NCI-H1092 (cell line): ENCODE measurements at regions not wholly inside any gene's neighbourhood (a gene's known extent, or its start where the extent isn't known, plus 50 kb on each side); places are given as distances from the start of the nearest gene placed in this dataset.
"Not testable (repeated sequence)": the region's sequence is repeated elsewhere in the genome, so short reads cannot be mapped to it uniquely, and the experiment has no call there.

Experiments
- DNase-seq: peaks from one replicate; lab custom pipeline; 2025; lab: John Stamatoyannopoulos, UW

DNA sequence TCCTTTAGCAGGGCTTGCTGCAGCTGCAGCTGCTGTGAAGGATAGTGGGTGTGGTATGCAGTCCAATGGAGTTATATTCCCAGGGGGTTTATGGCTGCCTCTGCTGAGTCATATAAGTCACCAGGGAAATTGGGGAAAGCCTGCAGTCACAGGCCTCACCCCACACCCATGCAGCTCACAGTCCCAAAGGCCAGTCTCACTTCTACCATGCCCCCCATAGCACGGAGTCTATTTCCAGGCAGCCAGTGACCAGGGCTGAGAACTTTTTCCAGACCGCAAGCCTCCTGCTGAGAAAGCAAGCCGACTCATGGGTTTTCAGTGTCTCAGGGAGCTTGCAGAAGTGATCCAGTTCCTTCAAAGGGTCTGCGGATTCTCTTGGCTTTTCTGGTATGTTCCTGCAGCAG, 322.4 kb upstream of the CLEC14A start:
- no peak for DNase-seq

DNA sequence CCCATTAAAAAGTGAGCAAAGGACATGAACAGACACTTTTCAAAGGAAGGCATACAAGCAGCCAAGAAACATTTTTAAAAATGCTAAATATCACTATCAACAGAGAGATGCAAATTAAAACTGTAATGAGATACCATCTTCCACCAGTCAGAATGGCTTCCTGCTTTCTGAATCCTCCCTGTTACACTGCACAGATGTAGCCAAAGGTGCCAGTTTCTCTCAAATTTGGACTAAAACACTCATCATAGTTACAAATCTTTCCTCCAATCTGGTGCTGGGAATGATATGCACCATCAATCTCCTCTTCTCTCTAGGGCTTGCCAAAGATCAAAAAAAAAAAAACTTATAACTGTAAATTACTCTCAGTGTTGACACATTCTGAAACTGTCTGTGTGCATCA, 311.8 kb upstream of the CLEC14A start:
- no peak for DNase-seq

DNA sequence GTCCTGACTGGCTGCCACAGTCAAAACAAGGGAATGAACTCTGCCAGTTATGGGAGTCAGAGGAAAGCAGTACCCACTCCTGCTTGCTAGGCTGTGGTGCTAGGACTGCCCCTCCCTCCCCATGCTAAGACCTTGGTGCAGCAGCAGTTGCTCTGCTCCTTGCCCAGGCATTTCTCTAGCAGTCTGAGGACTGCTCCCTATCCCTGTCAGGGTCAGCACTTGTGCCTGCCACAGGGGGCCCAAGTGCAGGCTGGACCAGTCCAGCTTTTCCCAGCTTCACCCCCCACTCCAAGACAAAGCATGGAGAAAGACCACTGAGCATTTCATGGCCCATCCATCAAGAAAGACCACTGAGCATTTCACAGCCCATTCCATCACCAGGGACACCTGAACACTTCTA, 305.8 kb upstream of the CLEC14A start:
- DNase-seq: no peak

DNA sequence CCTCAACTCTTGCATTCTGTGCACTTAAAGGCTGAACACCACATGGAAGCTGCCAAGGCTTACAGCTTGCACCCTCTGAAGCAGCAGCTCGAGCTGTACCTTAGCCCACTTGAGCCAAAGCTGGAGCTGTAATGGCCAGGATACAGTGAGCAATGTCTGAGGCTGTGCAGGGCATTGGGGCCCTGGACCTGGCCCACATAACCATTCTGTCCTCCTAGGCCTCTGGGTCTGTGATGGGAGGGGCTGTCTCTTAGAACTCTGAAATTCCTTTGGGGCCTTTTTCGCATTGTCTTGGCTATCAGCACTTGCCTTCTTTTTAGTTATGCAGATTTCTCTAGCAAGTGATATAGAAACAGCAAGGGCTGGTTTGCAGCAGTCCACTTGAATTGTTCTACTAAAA, 303.8 kb upstream of the CLEC14A start:
- DNase-seq: no peak

DNA sequence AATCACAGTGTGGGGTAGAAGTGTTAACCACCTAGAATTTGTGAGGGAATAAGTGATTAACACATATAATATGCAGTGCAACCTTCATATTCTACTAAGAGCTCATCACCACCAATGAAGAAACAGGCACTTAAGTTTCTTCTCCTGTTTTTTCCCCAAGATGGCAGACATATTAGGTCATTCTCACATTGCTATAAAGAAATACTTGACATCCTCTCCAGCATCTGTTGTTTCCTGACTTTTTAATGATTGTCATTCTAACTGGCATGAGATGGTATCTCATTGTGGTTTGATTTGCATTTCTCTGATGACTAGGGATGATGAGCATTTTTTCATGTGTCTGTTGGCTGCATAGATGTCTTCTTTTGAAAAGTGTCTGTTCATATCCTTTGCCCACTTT, 301.5 kb upstream of the CLEC14A start:
- DNase-seq: not testable (repeated sequence)

DNA sequence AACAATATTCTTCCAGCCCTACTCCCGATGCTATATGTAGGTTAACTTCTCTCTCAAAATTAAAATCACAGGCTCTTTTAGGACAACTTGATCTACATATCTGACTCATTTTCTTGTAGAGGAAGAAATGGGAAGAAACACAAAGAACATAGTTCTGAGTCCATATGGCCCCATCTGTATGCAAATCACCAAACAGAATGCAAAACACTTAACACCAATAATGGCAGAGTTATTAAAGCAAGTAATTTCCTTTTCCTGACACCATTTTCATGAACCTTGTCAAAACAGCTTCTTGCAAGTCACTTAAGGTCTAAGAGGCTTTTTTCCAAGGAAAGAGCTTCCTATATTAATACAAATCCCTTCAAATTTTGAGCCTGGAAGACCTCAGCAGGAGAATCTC, 300.4 kb upstream of the CLEC14A start:
- DNase-seq: no peak

DNA sequence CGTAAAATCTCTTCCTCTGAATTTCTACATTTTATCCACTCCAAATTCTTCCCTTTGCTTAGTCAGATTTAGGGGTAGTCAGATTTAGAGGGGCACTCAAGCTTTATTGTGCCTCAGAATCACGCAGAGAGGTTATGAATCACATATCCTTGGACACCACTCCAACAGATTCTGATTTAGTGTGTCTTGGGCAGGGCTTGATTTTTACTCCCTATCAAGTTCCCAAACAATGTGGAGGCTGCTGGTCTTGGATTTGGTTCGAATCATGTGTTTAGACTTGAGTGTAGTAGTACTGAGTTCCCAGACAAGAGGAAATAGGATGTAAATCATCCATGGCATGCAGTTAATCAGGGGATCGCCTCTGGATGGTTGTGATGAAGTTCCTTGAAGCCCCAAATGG, 298.1 kb upstream of the CLEC14A start:
- no peak for DNase-seq

DNA sequence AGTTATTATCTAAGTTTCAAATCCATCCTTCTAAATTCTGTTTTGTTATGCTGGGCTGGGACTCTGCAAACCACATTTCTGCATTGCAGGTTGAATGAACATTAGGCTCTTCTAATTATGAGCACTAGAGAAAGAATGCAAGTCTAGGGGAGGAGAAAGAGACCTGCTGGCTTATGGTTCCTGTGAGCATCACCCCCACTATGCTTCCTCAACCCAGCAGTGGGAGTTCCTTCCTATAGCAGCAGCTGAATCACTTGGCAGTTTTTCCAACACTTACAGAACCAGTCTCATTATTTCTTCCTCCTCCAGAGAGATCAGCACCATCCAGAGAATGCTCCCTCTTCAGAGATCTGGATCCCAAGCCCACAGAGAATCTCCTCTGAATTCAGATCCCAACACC, 297.7 kb upstream of the CLEC14A start:
- DNase-seq: no peak

DNA sequence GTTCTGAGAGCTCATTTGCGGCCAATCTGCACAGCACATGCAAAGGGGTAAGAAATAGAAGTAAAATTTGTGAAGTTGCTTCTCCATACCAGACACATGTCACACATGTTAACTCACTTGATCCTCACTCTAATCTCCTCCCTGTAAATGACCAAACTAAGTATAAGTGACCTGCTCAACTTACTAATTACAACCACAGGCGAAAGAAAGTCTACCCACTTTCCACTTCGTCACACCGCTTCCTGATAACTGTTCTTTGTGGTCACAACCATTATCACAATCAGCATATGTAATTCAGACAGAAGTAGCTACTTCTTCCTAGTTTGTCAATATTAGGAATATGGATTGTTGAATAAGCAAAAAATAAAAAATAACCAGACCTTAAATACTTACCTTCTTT, 293.7 kb upstream of the CLEC14A start:
- DNase-seq: no peak

DNA sequence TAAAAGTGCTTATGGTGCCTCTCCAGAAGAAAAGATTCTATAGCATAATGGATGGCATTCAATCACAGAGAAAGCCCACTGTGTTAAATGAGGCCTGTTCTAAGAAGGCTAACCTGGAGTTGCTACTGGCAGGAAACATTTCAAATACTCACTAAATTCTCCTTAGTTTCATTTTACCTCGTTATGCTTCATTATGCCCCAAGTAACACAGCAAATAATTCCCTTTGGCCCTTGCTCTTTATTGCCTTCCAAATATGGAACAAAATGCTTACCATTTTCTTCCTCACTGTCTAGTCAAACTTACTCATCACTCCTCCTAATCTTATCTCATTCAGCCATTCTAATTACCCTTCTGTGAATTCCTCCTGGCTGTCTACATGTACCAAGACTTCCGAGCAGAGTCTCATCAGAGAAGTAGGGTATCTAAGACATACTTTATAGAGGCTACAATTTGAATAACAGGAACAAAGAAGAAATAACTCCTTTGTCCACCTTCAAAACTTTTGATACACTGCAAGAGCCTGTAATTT, 292.1 kb upstream of the CLEC14A start:
- DNase-seq: no peak

DNA sequence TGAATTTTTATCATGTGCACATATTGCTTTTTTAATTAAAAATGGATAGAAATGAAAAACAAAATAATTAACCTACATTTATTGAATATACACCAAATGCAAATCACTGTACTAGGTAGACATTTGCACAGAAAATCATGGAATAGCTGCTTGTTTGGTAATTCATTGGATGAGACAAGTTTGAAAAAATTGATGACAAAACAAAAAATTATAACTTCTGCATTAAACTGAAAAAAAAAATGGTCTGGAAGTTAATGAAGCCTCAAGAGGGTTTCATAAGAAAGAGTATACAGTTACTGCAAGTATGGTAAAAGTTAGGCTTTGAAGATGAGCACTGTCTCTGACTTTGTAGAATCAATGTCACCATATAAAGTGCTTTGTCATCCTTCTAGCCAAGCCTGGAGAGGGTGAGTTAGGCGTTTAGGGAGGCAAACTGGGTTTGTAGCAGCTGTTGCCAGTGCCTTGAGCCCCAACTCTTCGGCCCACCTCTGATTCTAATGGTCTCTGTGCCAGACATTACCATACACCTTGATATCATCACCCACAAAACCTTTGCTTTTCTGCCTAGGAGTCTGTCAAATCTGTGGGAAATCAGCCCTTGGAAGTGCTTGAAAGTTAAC, 291.1 kb upstream of the CLEC14A start:
- no peak for DNase-seq

DNA sequence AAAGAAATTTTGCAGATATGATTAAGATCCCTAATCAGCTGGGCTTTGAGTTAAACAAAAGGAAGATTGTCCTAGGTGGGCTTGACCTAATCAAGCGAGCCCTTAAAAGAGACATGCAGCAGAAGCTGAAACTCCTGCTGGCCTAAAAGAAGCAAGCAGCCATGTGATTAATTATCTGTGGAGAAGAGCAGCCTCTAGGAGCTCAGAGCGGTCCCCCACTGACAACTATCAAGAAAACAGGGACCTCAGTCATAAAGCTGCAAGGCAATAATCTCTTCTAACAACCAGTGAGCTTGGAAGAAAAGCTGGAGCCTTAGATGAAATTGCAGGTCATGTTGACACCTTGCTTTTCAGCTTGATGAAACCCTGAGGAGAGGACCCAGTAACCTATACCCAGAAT, 288.9 kb upstream of the CLEC14A start:
- DNase-seq: no peak

DNA sequence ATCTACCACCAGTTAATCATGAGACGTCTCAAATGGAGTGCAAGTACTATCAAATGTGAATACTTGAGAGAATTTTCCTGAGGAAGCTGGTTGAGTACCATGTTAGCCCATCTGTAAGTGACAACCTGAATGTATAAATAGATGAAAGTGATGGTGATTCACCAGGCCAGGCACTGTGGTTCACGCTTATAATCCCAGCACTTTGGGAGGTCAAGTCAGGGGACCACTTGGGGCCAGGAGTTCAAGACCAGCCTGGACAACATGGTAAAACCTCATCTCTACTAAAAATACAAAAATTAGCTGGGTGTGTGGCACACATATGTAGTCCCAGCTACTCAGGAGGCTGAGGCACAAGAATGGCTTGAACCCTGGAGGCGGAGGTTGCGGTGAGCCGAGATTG, 288.0 kb upstream of the CLEC14A start:
- not testable (repeated sequence) for DNase-seq

DNA sequence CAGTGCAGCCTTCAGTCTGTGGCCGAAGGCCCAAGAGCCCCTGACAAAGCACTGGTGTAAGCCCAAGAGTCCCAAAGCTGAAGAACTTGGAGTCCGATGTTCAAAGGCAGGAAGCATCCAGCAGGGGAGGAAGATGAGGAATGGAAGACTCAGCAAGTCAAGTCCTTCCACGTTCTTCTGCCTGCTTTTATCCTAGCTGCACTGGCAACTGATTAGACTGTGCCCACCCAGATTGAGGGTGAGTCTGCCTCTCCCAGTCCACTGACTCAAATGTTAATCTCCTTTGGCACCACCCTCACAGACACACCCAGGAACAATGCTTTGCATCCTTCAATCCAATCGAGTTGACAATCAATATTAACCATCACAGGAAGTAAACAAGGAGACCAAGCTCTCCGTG, 282.2 kb upstream of the CLEC14A start:
- not testable (repeated sequence) for DNase-seq

DNA sequence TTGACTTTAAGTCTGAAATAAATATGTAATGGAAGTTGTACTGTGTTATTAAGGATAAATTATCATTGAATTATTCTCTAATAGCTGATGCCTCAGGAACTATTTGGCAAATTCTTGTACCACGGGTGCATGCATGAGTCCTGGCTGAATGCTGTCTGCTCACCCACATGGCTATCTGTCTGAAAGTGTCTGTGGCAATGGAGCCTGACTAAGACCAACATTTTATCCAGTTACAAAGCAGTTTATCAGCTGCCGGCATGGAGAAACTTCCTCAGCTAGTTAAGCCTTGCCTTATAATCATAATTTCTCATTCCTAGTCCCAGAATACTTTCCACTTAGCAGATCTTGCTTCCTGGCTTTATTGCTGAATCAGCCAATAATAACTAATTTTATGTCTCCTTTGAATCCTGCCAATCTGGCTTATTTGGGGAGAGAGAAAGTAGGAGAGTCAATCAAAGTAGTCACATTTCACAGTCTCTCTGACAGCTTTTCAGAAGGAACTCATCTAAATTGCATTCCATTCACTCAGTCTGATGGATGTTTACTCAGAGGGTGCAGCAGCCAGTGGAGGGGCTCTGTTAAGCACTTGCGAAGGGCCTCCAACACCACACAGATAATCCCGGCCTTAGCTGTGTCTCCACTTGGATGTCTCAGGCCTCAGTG, 280.6 kb upstream of the CLEC14A start:
- DNase-seq: no peak

DNA sequence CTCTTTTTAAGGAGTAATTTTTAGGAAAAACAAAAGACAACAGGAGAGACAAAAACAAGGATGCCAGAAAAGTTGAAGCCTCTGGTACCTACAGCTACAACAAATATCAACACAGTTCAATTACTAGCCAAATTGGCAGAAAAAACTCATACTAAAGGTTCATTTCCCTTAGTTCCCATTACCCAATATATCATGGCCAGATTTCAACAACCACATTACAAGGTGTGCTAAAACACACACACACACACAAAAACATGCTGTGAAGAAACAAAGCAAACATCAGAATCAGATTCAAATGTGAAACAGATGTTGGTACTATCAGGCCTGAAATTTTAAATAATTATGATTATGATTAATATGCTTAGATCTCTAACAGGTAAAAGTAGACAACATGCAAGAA, 272.7 kb upstream of the CLEC14A start:
- no peak for DNase-seq

DNA sequence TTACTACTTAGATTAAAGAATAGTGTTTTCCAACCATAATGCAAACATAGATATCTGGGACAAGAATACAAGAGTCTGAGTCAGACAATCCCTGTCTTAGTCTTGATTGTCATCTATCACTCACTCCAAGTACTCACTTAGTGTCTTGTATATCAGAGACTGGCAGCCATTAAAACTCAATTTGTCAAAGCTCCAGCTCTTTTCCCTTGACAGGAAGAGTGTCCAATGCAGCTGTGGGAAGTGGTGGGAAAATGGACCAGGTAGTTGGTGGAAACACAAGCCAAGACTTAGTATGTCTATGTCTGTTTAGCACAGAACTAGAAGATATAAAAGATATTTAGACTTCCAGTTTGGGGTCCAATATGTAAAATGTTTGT, 271.6 kb upstream of the CLEC14A start:
- no peak for DNase-seq

DNA sequence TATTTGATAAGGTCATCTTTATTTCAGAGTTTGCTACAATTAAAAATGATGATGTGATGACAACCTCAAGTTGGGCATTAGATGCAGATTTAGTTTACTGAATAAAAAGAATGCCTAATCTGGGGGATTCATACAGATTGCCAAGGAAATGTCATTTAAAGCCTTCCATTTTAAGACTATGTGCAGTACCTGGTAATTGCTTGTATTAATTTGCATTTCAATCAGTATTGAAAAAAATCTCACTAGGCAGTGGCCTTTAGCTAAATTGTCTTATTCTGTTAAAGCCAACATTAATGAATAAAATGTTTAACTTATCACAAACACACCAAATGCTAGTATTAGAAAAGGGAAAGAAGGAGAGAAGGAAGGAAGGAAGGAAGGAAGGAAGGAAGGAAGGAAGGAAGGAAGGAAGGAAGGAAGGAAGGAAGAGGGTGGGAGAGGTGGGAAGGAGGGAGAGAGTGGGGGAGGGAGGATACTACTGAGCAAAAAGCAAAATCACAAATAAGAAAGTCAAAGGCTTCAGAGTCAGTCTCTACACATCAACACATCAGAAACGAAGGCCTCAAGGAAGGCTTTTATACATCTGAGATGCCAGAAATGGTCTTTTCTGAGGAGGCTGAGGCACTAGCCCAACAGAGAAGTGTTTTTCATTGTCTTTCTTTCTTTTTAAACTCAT, 271.1 kb upstream of the CLEC14A start:
- no peak for DNase-seq

DNA sequence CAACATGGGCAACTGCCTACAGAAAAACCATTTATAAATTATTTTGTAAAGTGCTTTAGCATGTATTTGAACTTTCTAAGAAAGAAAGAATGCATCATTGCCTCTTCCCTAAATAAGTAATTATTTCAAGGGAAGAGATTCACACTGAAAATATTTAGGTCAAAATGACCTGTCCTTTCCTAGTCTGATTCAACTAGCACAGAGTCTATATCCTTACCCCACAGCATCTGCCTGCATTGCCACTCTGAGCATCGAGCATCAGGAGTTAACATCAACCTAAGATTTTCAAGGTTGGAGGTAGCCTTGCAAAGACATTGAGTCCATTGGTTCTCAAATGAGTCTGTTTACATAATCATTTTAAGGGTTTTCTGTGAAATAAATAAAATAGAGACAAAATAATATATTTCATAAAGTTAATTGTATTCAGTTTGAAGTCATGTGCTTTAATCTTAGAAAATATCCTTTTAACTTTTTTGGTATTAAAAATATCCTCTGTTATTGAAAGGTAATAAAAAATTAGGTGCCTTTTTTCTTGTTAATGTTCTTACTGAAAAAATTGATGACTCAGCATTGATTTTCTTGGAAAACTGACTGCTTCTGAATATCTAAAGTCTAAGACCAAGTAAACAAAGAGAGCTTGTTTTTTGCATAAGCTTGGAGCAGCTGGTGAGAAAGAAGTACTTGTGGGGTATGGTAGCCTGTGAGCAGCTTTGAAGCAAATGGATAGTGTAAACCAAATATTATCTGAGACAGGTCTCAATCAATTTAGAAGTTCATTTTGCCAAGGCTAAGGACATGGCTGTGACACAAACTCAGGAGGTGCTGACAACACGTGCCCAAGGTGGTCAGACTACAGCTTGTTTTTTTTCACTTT, 269.0 kb upstream of the CLEC14A start:
- no peak for DNase-seq

DNA sequence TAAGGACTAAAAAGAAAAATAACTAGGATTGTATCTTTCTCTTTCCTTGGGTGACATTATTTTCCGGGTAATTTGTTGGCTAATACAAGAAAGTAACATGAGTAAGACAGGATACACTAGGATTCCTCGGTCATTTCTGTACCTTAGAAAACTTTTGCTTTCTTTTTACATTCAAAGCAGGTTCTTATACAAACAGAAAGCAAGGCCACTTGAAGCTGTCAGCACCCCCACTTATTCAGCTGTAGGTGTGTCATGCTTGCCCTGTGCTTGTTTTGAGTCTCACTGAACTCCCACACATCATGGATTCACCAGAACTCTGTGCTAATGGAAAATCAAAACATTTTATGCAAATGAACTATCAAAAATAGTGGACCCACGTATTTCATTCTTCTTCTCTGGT, 266.8 kb upstream of the CLEC14A start:
- no peak for DNase-seq

DNA sequence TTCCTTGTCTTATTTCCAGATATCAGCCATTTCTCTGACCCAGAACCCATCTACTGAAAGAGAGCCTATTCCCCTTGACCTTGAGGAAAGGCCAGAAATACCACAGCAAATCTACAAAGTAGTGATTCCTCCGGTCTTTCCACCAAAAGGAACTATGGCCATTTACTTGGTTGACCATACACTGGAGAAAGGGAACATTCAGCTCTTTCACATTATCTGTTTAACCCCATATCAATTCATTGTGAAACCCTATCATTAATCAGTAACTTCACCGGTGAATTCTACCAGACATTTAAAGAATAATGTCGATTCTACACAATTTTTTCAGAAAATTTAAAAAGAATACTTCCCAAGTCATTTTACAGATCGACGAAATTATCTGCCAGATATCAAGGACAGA, 265.7 kb upstream of the CLEC14A start:
- no peak for DNase-seq

DNA sequence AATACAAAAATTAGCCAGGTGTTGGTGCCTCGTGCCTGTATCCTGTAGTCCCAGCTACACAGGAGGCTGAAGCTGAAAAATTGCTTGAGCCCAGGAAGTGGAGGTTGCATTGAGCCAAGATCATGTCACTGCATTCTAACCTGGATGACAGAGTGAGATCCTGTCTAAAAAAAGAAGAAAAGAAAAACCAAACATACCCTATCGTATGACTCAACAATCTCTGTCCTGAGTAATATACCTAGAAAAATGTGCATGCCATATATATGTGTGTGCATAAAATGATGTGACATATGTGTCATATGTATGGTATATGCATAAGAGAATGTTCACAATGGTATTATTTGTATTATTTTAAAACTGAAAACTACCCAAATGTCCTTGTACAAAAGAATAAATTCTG, 261.5 kb upstream of the CLEC14A start:
- no peak for DNase-seq

DNA sequence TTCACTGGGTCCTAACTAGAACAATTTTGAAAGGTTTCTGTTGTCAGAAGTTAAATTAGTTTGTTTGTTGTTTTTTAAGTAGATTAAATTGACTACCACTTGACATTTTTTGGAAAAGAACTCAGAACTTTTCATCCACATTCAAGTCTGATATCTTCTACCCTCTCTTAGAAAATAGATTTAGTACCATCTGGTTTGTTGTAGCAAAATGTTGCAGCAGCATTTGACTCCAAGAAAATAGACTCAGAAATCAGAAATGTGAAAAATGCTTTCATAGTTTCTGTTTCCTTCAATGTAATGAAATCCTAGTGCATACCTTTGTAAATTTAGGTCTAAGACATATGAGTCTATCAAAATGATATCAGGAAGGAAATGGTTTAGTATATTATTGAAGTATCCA, 256.3 kb upstream of the CLEC14A start:
- DNase-seq: no peak
